Lung (tissue), 11 donors: ENCODE measurements at regions not wholly inside any gene's neighbourhood (a gene's known extent, or its start where the extent isn't known, plus 50 kb on each side); places are given as distances from the start of the nearest gene placed in this dataset.

Experiments used
- ATAC-seq: fragments of 200-7000 bp; cut with Tn5 transposase; one replicate; pipeline ENCODE4 v1.9.1; 2020; ENCODE audit warnings: moderate number of reproducible peaks; ENCODE audit not compliant: insufficient read depth, low FRiP score
- DNase-seq, 3 donors: peaks; one replicate each; pipeline ENCODE4 v3.0.0-alpha.2; 2013 to 2017
- H3K27ac ChIP-seq, 2 donors: one replicate each; pipeline ENCODE4 v1.5.1; 2013; ENCODE audit warnings: mild to moderate bottlenecking in 2 of 2, moderate library complexity in 2 of 2, control low read depth in 1 of 2, inconsistent platforms in 1 of 2, low read depth in 1 of 2, low read length in 1 of 2
- H3K27me3 ChIP-seq, 3 donors: one replicate each; pipeline ENCODE4 v1.5.1; 2013; ENCODE audit warnings: low read length in 2 of 3; ENCODE audit not compliant: control insufficient read depth in 3 of 3, insufficient read depth in 3 of 3
- H3K36me3 ChIP-seq, 4 donors: one replicate each; pipeline ENCODE4 v1.5.1; 2013; ENCODE audit warnings: low read length in 4 of 4, mild to moderate bottlenecking in 1 of 4, moderate library complexity in 1 of 4; ENCODE audit not compliant: control insufficient read depth in 4 of 4, insufficient read depth in 4 of 4
- H3K4me1 ChIP-seq, 5 donors: one replicate each; pipeline ENCODE4 v1.5.1; 2013; ENCODE audit warnings: low read length in 5 of 5, mild to moderate bottlenecking in 2 of 5, moderate library complexity in 1 of 5; ENCODE audit not compliant: control insufficient read depth in 5 of 5, insufficient read depth in 5 of 5
- H3K4me3 ChIP-seq: one replicate; pipeline ENCODE4 v1.5.1; 2013; ENCODE audit warnings: mild to moderate bottlenecking, control low read depth, moderate library complexity
- H3K9ac ChIP-seq, 2 donors: one replicate each; pipeline ENCODE4 v1.5.1; 2013; ENCODE audit warnings: low read length in 2 of 2, control low read depth in 1 of 2; ENCODE audit not compliant: insufficient read depth in 1 of 2
- H3K9me3 ChIP-seq, 4 donors: one replicate each; pipeline ENCODE4 v1.5.1; 2013; ENCODE audit warnings: low read length in 3 of 4, mild to moderate bottlenecking in 1 of 4, moderate library complexity in 1 of 4; ENCODE audit not compliant: control insufficient read depth in 4 of 4, insufficient read depth in 3 of 4
- CTCF ChIP-seq: IDR thresholded peaks from 2 replicates; pipeline ENCODE4 v1.5.1; 2012; ENCODE audit warnings: mild to moderate bottlenecking; ENCODE audit errors: control extremely low read depth, extremely low read depth
- WGBS, 2 donors: extraction: QIAGEN DNeasy Blood & Tissue Kit; methylation state at CpG; one replicate each; pipeline ENCODE4 v1.1.7; 2013; 5-methylcytosine and 5-hydroxymethylcytosine counted together
- donor health status: control.
- donor health status: control.
- donor health status: Bipolar disorder and iron deficiency.
- donor health status: healthy.
- donor health status: DM: yes; HTN: yes; CAD: no.

- Histone ChIP-seq H3K27ac (no peak overlapping the region), H3K9me3 (no peaks in the 10 kb centered on the region), H3K4me3 (no peak overlapping the region), H3K9ac (no peak overlapping the region), H3K27me3 (no peaks in the 10 kb centered on the region), H3K4me1 (no peaks in the 10 kb centered on the region), H3K36me3 (no peaks in the 10 kb centered on the region)
- WGBS, 2 donors: 74 to 78% methylated on average over 2 of the region's 2 CpGs
- no peak for TF ChIP-seq CTCF
- ATAC-seq (no peak), DNase-seq (no peak)
These were observed 207.8 kb downstream of the TFEC start for GRCh38 chr7:115822801-115823200.

GRCh38 chr7:115822380-115822779, 208.2 kb downstream of the TFEC start:
- no peak for ATAC-seq

GRCh38 chr7:115816318-115816974, 214.1 kb downstream of the TFEC start:
- H3K4me3 ChIP-seq: no peak overlapping the region
- H3K36me3 ChIP-seq: no peaks in the 10 kb centered on the region
- H3K9me3 ChIP-seq: no peaks in the 10 kb centered on the region
- H3K4me1 ChIP-seq: no peaks in the 10 kb centered on the region
- no peak for TF ChIP-seq CTCF
- H3K9ac ChIP-seq: no peak overlapping the region
- no peak overlapping the region for H3K27ac ChIP-seq
- no peak for ATAC-seq
- DNase-seq: no peak
- no peaks in the 10 kb centered on the region for H3K27me3 ChIP-seq
- 88 to 90% methylated on average over 4 of the region's 4 CpGs for WGBS, 2 donors

More at GRCh38 chr7:115822380-115822779, 208.2 kb downstream of the TFEC start:
- no peak for TF ChIP-seq CTCF
- no peak overlapping the region for H3K27ac ChIP-seq
- H3K9ac ChIP-seq: no peak overlapping the region
- 39 to 45% methylated on average over 1 of the region's 1 CpG for WGBS, 2 donors
- no peak overlapping the region for H3K4me3 ChIP-seq
- H3K9me3 ChIP-seq: no peaks in the 10 kb centered on the region
- DNase-seq: no peak
- H3K36me3 ChIP-seq: no peaks in the 10 kb centered on the region
- no peaks in the 10 kb centered on the region for H3K27me3 ChIP-seq
- no peaks in the 10 kb centered on the region for H3K4me1 ChIP-seq

GRCh38 chr7:115812794-115813193, 217.8 kb downstream of the TFEC start:
- H3K9ac ChIP-seq: no peak overlapping the region
- no peak for DNase-seq
- H3K4me3 ChIP-seq: no peak overlapping the region
- 74 to 87% methylated on average over 7 of the region's 7 CpGs for WGBS, 2 donors
- no peak overlapping the region for H3K27ac ChIP-seq
- no peak for ATAC-seq
- H3K4me1 ChIP-seq: no peaks in the 10 kb centered on the region
- H3K27me3 ChIP-seq: no peaks in the 10 kb centered on the region
- TF ChIP-seq CTCF: no peak
- no peaks in the 10 kb centered on the region for H3K9me3 ChIP-seq
- no peaks in the 10 kb centered on the region for H3K36me3 ChIP-seq
